ENCODE measurements at regions not wholly inside any gene's neighbourhood (a gene's known extent, or its start where the extent isn't known, plus 50 kb on each side); places are given as distances from the start of the nearest gene placed in this dataset.

GRCh38 chr13:75135325-75135825 lies 346.6 kb downstream of the TBC1D4 start:
- peak; percentile 97 for DNase-seq (ENCODE audit: low read depth)
- no peak for TF ChIP-seq CTCF (conservative IDR thresholded peaks at IDR 0.05; ENCODE audit: low read depth, low read length)
- peak overlapping the region; percentile 16 for H3K4me3 ChIP-seq (ENCODE audit: low read length)

GRCh38 chr13:75132701-75133695 lies 349.0 kb downstream of the TBC1D4 start:
- TF ChIP-seq CTCF (conservative IDR thresholded peaks at IDR 0.05; ENCODE audit: low read depth, low read length): no peak

GRCh38 chr13:75129331-75129730 lies 352.6 kb downstream of the TBC1D4 start:
- DNase-seq (ENCODE audit: low read depth): no peak
- no peak for TF ChIP-seq CTCF (conservative IDR thresholded peaks at IDR 0.05; ENCODE audit: low read depth, low read length)
- H3K4me3 ChIP-seq (ENCODE audit: low read length): no peak overlapping the region

More at GRCh38 chr13:75132701-75133695, 349.0 kb downstream of the TBC1D4 start:
- no peak overlapping the region for H3K4me3 ChIP-seq (ENCODE audit: low read length)
- DNase-seq (ENCODE audit: low read depth): no peak

- TF ChIP-seq CTCF (conservative IDR thresholded peaks at IDR 0.05; ENCODE audit: low read depth, low read length): no peak
- no peak overlapping the region for H3K4me3 ChIP-seq (ENCODE audit: low read length)
These were observed 357.6 kb downstream of the TBC1D4 start for GRCh38 chr13:75124415-75124814.

GRCh38 chr13:75123428-75123827 lies 358.5 kb downstream of the TBC1D4 start:
- no peak overlapping the region for H3K4me3 ChIP-seq (ENCODE audit: low read length)
- no peak for DNase-seq (ENCODE audit: low read depth)
- TF ChIP-seq CTCF (conservative IDR thresholded peaks at IDR 0.05; ENCODE audit: low read depth, low read length): no peak

More at GRCh38 chr13:75124415-75124814, 357.6 kb downstream of the TBC1D4 start:
- no peak for DNase-seq (ENCODE audit: low read depth)

GRCh38 chr13:75120085-75120484 lies 361.9 kb downstream of the TBC1D4 start:
- peak; percentile 9 for DNase-seq (ENCODE audit: low read depth)
- H3K4me3 ChIP-seq (ENCODE audit: low read length): no peak overlapping the region
- TF ChIP-seq CTCF (conservative IDR thresholded peaks at IDR 0.05; ENCODE audit: low read depth, low read length): no peak

Measured in retinal pigment epithelial cell (primary cell).